Esophagus squamous epithelium (tissue), 4 donors: ENCODE measurements at regions not wholly inside any gene's neighbourhood (a gene's known extent, or its start where the extent isn't known, plus 50 kb on each side); places are given as distances from the start of the nearest gene placed in this dataset.

Experiments used
- POLR2A ChIP-seq, 4 donors: fragments of 450-650 bp; IDR thresholded peaks; one replicate each; pipeline ENCODE4 v1.6.1; 2017; ENCODE audit warnings: antibody characterized with exemption in 4 of 4, mild to moderate bottlenecking in 4 of 4, moderate library complexity in 3 of 4
- TF ChIP-seq, protein P1 (sequence below), 6 experiments: fragments of 450-650 bp in 4 of 6; fragments of 200-600 bp in 2 of 6; sonication (generic) in 2 of 6; IDR thresholded peaks; one replicate each; pipeline ENCODE4 v1.5.1; 2016 to 2019; ENCODE audit warnings: antibody characterized with exemption in 6 of 6, mild to moderate bottlenecking in 4 of 6, moderate library complexity in 4 of 6

DNA sequence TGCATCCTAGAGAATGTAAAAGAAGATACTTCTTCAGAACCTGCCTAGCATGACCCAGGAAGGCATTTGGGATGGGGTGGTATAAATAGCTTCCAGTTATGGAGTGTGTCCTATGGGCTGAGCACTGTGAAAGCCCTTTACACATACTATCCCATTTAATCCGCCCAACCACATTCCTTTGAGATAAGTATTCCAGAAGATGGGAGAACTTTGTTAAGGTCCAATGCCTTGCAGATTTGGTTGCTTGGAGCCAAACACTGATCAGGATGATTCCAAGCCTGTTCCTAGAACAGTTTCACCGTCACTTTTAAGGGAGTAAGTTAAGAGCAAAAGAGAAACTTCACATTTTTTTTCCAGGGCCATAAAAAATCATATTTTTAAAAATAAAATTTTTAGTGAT lies 82.5 kb upstream of the CLMN start:
- TF ChIP-seq, protein P1, sequence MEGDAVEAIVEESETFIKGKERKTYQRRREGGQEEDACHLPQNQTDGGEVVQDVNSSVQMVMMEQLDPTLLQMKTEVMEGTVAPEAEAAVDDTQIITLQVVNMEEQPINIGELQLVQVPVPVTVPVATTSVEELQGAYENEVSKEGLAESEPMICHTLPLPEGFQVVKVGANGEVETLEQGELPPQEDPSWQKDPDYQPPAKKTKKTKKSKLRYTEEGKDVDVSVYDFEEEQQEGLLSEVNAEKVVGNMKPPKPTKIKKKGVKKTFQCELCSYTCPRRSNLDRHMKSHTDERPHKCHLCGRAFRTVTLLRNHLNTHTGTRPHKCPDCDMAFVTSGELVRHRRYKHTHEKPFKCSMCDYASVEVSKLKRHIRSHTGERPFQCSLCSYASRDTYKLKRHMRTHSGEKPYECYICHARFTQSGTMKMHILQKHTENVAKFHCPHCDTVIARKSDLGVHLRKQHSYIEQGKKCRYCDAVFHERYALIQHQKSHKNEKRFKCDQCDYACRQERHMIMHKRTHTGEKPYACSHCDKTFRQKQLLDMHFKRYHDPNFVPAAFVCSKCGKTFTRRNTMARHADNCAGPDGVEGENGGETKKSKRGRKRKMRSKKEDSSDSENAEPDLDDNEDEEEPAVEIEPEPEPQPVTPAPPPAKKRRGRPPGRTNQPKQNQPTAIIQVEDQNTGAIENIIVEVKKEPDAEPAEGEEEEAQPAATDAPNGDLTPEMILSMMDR (IDR thresholded peaks at IDR 0.05) = no peak
- TF ChIP-seq POLR2A (IDR thresholded peaks at IDR 0.05) = no peak
